GM19468 (cell line): ENCODE measurements at regions not wholly inside any gene's neighbourhood (a gene's known extent, or its start where the extent isn't known, plus 50 kb on each side); places are given as distances from the start of the nearest gene placed in this dataset.

Experiments
- ATAC-seq: cut with Tn5 transposase; IDR thresholded peaks from one replicate; pipeline ENCODE4 v1.9.1; 2021; ENCODE audit warnings: mild to moderate bottlenecking, moderate library complexity, moderate number of reproducible peaks; ENCODE audit not compliant: unreplicated experiment; ENCODE audit errors: extremely low read depth

GRCh38 chr13:107043021-107043956 lies 475.4 kb upstream of the ARGLU1 start:
- no peak for ATAC-seq

- no peak for ATAC-seq
Observed at GRCh38 chr13:107035778-107036177, 467.8 kb upstream of the ARGLU1 start.

- no peak for ATAC-seq
Observed at GRCh38 chr13:107035186-107035585, 467.2 kb upstream of the ARGLU1 start.

GRCh38 chr13:107034236-107034872 lies 466.4 kb upstream of the ARGLU1 start:
- no peak for ATAC-seq

GRCh38 chr13:107031716-107032115 lies 463.8 kb upstream of the ARGLU1 start:
- ATAC-seq = no peak

GRCh38 chr13:107028751-107029150 lies 460.8 kb upstream of the ARGLU1 start:
- no peak for ATAC-seq

- ATAC-seq = no peak
Observed at GRCh38 chr13:107025991-107026390, 458.1 kb upstream of the ARGLU1 start.

GRCh38 chr13:107023335-107023734 lies 455.4 kb upstream of the ARGLU1 start:
- no peak for ATAC-seq

- no peak for ATAC-seq
Observed at GRCh38 chr13:107020393-107020792, 452.5 kb upstream of the ARGLU1 start.

GRCh38 chr13:107018285-107018684 lies 450.3 kb upstream of the ARGLU1 start:
- no peak for ATAC-seq

- ATAC-seq = no peak
Observed at GRCh38 chr13:107006661-107007060, 438.7 kb upstream of the ARGLU1 start.

- ATAC-seq = no peak
Observed at GRCh38 chr13:107005577-107005976, 437.6 kb upstream of the ARGLU1 start.

- ATAC-seq = no peak
Observed at GRCh38 chr13:107003911-107004310, 436.0 kb upstream of the ARGLU1 start.

- ATAC-seq = no peak
Observed at GRCh38 chr13:106998664-106999063, 430.7 kb upstream of the ARGLU1 start.

GRCh38 chr13:106997696-106998095 lies 429.8 kb upstream of the ARGLU1 start:
- ATAC-seq = no peak

- no peak for ATAC-seq
Observed at GRCh38 chr13:106996867-106997618, 429.1 kb upstream of the ARGLU1 start.

GRCh38 chr13:106990594-106990993 lies 422.7 kb upstream of the ARGLU1 start:
- ATAC-seq = no peak

GRCh38 chr13:106989876-106990275 lies 421.9 kb upstream of the ARGLU1 start:
- no peak for ATAC-seq

- ATAC-seq = no peak
Observed at GRCh38 chr13:106987427-106987785, 419.5 kb upstream of the ARGLU1 start.

GRCh38 chr13:106986687-106987426 lies 418.9 kb upstream of the ARGLU1 start:
- ATAC-seq = no peak
